Uterus (tissue), 3 donors: ENCODE measurements at regions not wholly inside any gene's neighbourhood (a gene's known extent, or its start where the extent isn't known, plus 50 kb on each side); places are given as distances from the start of the nearest gene placed in this dataset.

Experiments used
- DNase-seq, 2 donors: peaks; one replicate each; pipeline ENCODE4 v3.0.0-alpha.2; 2019 to 2020
- H3K27ac ChIP-seq, 2 donors: fragments of 200-600 bp; sonication (generic); 1 replicate in 1 of 2; 2 replicates in 1 of 2; pipeline ENCODE4 v1.5.1; 2016 to 2018
- H3K27me3 ChIP-seq, 2 donors: fragments of 200-600 bp; sonication (generic); one replicate each; pipeline ENCODE4 v1.5.1; 2018 to 2019; ENCODE audit warnings: control low read depth in 1 of 2
- H3K36me3 ChIP-seq, 2 donors: fragments of 200-600 bp; sonication (generic); one replicate each; pipeline ENCODE4 v1.5.1; 2019; ENCODE audit warnings: control low read depth in 1 of 2
- H3K4me1 ChIP-seq, 2 donors: fragments of 200-600 bp; sonication (generic); one replicate each; pipeline ENCODE4 v1.5.1; 2018 to 2019; ENCODE audit warnings: control low read depth in 1 of 2
- H3K4me3 ChIP-seq, 2 donors: fragments of 200-600 bp; sonication (generic); 1 replicate in 1 of 2; 2 replicates in 1 of 2; pipeline ENCODE4 v1.5.1; 2018 to 2019; ENCODE audit warnings: mild to moderate bottlenecking in 1 of 2
- H3K9me3 ChIP-seq, 2 donors: fragments of 200-600 bp; sonication (generic); one replicate each; pipeline ENCODE4 v1.5.1; 2019; ENCODE audit warnings: control low read depth in 1 of 2
- POLR2A ChIP-seq, 2 donors: fragments of 450-650 bp; IDR thresholded peaks; one replicate each; pipeline ENCODE4 v1.6.1; 2016; ENCODE audit warnings: antibody characterized with exemption in 2 of 2, mild to moderate bottlenecking in 1 of 2, moderate library complexity in 1 of 2
- intact Hi-C: fragments of 100-400 bp; cut with DNase I; formaldehyde crosslinking; loops from one replicate; pipeline ENCODE4 v1.15.1; 2023; ENCODE audit warnings: low total_unique reads
- TF ChIP-seq, protein P1 (sequence below), 4 experiments: fragments of 200-600 bp in 2 of 4; fragments of 450-650 bp in 2 of 4; sonication (generic) in 2 of 4; IDR thresholded peaks; one replicate each; pipeline ENCODE4 v1.5.1; 2016 to 2019; ENCODE audit warnings: antibody characterized with exemption in 4 of 4, mild to moderate bottlenecking in 2 of 4, moderate library complexity in 1 of 4
- donor health status: DM: yes; HTN: yes; CAD: no.

DNA sequence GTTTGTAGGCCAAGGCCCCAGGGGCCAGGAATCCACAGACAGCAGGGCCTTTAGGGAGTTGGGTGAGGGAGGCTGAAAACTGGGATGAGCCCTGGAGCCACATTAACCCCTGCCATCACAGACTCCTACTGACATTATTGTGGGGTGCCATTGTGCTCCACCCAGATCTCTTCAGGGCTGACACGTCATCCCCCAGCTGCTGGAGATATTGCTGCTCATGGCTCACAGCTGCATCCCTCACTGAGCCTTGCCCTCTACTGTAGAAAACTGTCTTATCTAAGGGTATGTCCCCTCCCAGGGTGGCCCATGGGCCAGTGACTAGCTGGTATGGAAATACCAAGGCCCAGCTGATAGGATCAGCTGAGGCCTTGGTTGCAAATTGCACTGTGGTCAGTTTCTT, 87.3 kb upstream of the PRR23C start:
- Histone ChIP-seq H3K9me3 (no peaks in the 10 kb centered on the region), H3K36me3 (no peaks in the 10 kb centered on the region), H3K4me3 (no peak overlapping the region), H3K27ac (no peak overlapping the region), H3K27me3 (no peaks in the 10 kb centered on the region), H3K4me1 (no peaks in the 10 kb centered on the region)
- no peak for DNase-seq
- TF ChIP-seq POLR2A (IDR thresholded peaks at IDR 0.05), result no peak
- TF ChIP-seq, protein P1, sequence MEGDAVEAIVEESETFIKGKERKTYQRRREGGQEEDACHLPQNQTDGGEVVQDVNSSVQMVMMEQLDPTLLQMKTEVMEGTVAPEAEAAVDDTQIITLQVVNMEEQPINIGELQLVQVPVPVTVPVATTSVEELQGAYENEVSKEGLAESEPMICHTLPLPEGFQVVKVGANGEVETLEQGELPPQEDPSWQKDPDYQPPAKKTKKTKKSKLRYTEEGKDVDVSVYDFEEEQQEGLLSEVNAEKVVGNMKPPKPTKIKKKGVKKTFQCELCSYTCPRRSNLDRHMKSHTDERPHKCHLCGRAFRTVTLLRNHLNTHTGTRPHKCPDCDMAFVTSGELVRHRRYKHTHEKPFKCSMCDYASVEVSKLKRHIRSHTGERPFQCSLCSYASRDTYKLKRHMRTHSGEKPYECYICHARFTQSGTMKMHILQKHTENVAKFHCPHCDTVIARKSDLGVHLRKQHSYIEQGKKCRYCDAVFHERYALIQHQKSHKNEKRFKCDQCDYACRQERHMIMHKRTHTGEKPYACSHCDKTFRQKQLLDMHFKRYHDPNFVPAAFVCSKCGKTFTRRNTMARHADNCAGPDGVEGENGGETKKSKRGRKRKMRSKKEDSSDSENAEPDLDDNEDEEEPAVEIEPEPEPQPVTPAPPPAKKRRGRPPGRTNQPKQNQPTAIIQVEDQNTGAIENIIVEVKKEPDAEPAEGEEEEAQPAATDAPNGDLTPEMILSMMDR (IDR thresholded peaks at IDR 0.05), result no peak
- intact Hi-C loops, result no loop called here

DNA sequence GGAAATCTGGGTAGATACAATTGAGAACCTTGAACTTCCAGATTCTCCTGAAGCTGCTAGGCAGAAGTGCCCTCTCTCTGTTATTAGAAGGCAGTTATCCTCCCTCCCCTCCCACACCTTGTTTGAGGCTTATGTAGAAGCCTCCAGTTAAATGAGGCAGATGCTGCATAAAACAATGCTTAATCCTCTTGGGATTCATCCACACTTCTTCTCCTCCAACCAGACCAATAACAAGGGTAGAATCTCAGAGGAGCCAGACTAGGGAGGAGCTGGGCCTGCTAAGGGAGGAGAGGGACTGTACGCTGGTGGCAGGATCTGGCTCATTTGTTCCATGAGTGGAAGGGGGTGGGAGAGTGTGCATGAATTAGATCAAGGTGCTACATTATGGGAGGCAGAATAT, 88.3 kb upstream of the PRR23C start:
- TF ChIP-seq POLR2A (IDR thresholded peaks at IDR 0.05), result no peak
- TF ChIP-seq, protein P1 (IDR thresholded peaks at IDR 0.05), result no peak
- Histone ChIP-seq H3K4me1 (no peaks in the 10 kb centered on the region), H3K4me3 (no peak overlapping the region), H3K27ac (no peak overlapping the region), H3K36me3 (no peaks in the 10 kb centered on the region), H3K27me3 (no peaks in the 10 kb centered on the region), H3K9me3 (no peaks in the 10 kb centered on the region)
- no peak for DNase-seq
- intact Hi-C loops, result no loop called here

DNA sequence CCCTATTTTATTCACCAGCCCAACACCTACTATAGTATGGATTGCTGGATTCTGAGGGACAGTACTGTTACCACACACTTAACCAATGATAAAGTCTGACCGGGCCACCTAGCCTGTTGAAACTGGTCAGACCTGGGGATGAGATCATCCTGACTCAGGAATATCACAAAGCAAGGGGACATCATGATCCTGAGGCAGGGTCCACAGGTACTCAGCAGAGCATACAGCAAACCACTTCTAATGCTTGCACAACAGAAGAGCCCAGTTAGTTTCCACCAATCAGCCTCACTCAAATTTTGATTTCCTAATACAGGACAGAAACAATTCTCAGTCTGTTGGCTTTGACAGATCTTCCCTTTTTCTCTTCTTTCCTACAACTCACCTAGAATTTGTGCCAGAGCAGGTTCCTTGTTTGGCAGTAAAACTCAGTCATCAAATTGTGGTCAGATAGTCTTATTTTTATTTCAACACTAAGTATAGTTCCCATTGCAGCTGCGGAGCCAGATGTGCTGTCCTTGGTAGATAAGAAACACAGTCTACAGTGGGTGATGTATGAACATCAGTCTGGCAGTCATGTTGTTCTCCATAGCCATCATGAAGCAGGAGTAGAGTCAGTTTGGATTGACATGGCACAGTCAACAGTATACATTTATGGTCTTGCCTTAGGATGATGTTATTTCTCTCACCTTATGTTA, 90.1 kb upstream of the PRR23C start:
- Histone ChIP-seq H3K4me1 (no peaks in the 10 kb centered on the region), H3K4me3 (no peak overlapping the region), H3K27me3 (no peaks in the 10 kb centered on the region), H3K27ac (no peak overlapping the region), H3K36me3 (no peaks in the 10 kb centered on the region), H3K9me3 (no peaks in the 10 kb centered on the region)
- TF ChIP-seq POLR2A (IDR thresholded peaks at IDR 0.05), result no peak
- TF ChIP-seq, protein P1 (IDR thresholded peaks at IDR 0.05), result no peak
- DNase-seq, result no peak
- intact Hi-C loops, result no loop called here

- TF ChIP-seq, protein P1 (IDR thresholded peaks at IDR 0.05), result no peak
- no peak for TF ChIP-seq POLR2A (IDR thresholded peaks at IDR 0.05)
- Histone ChIP-seq H3K4me1 (no peaks in the 10 kb centered on the region), H3K27me3 (no peaks in the 10 kb centered on the region), H3K9me3 (no peaks in the 10 kb centered on the region), H3K36me3 (no peaks in the 10 kb centered on the region), H3K27ac (no peak overlapping the region), H3K4me3 (no peak overlapping the region)
- DNase-seq, result no peak
- intact Hi-C loops, result no loop called here
These were observed 91.0 kb upstream of the PRR23C start for GRCh38 chr3:139135657-139136056.

GRCh38 chr3:139136469-139137202, 91.9 kb upstream of the PRR23C start:
- no peak overlapping the region for H3K4me3 ChIP-seq

More at GRCh38 chr3:139136469-139137202, 91.9 kb upstream of the PRR23C start:
- no peaks in the 10 kb centered on the region for H3K27me3 ChIP-seq
- no peak for DNase-seq
- no peaks in the 10 kb centered on the region for H3K36me3 ChIP-seq
- intact Hi-C loops, result no loop called here
- H3K27ac ChIP-seq, result no peak overlapping the region
- no peaks in the 10 kb centered on the region for H3K4me1 ChIP-seq
- TF ChIP-seq, protein P1 (IDR thresholded peaks at IDR 0.05), result no peak
- TF ChIP-seq POLR2A (IDR thresholded peaks at IDR 0.05), result no peak
- H3K9me3 ChIP-seq, result no peaks in the 10 kb centered on the region
